ENCODE measurements at regions not wholly inside any gene's neighbourhood (a gene's known extent, or its start where the extent isn't known, plus 50 kb on each side); places are given as distances from the start of the nearest gene placed in this dataset.
"Not testable (repeated sequence)": the region's sequence is repeated elsewhere in the genome, so short reads cannot be mapped to it uniquely, and the experiment has no call there.

DNA sequence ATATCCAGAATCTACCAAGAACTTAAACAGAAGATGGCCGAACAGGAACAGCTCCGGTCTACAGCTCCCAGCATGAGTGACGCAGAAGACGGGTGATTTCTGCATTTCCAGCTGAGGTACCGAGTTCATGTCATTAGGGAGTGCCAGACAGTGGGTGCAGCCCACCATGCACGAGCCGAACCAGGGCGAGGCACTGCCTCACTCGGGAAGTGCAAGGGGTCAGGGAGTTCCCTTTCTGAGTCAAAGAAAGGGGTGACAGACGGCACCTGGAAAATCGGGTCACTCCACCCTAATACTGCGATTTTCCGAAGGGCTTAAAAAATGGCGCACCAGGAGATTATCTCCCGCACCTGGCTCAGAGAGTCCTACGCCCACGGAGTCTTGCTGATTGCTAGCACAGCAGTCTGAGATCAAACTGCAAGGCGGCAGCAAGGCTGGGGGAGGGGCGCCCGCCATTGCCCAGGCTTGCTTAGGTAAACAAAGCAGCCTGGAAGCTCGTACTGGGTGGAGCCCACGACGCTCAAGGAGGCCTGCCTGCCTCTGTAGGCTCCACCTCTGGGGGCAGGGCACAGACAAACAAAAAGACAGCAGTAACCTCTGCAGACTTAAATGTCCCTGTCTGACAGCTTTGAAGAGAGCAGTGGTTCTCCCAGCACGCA lies 267.4 kb downstream of the HINT1 start:
- WGBS, 2 donors = 74 to 76% methylated on average over 24 of the region's 24 CpGs
- H3K27me3 ChIP-seq (ENCODE audit: control insufficient read depth in 1 of 2, insufficient read depth in 2 of 2, low read length in 2 of 2); H3K4me3 ChIP-seq (ENCODE audit: low read depth in 1 of 2, low read length in 2 of 2); H3K4me1 ChIP-seq (ENCODE audit: control insufficient read depth in 2 of 2, insufficient read depth in 2 of 2, low read length in 1 of 2); H3K36me3 ChIP-seq (ENCODE audit: control insufficient read depth in 2 of 2, insufficient read depth in 2 of 2, low read length in 1 of 2); H3K9me3 ChIP-seq (ENCODE audit: control insufficient read depth in 2 of 2, insufficient read depth in 1 of 2, low read depth in 1 of 2, low read length in 1 of 2); H3K27ac ChIP-seq (ENCODE audit: low read depth in 2 of 2, low read length in 1 of 2): not testable (repeated sequence)

GRCh38 chr5:130897181-130897536 lies 267.9 kb downstream of the HINT1 start:
- H3K27ac ChIP-seq (ENCODE audit: low read depth in 2 of 2, low read length in 1 of 2); H3K4me1 ChIP-seq (ENCODE audit: control insufficient read depth in 2 of 2, insufficient read depth in 2 of 2, low read length in 1 of 2); H3K9me3 ChIP-seq (ENCODE audit: control insufficient read depth in 2 of 2, insufficient read depth in 1 of 2, low read depth in 1 of 2, low read length in 1 of 2); H3K36me3 ChIP-seq (ENCODE audit: control insufficient read depth in 2 of 2, insufficient read depth in 2 of 2, low read length in 1 of 2); H3K27me3 ChIP-seq (ENCODE audit: control insufficient read depth in 1 of 2, insufficient read depth in 2 of 2, low read length in 2 of 2); H3K4me3 ChIP-seq (ENCODE audit: low read depth in 1 of 2, low read length in 2 of 2): not testable (repeated sequence)
- WGBS, 2 donors = 71 to 81% methylated on average over 2 of the region's 2 CpGs

DNA sequence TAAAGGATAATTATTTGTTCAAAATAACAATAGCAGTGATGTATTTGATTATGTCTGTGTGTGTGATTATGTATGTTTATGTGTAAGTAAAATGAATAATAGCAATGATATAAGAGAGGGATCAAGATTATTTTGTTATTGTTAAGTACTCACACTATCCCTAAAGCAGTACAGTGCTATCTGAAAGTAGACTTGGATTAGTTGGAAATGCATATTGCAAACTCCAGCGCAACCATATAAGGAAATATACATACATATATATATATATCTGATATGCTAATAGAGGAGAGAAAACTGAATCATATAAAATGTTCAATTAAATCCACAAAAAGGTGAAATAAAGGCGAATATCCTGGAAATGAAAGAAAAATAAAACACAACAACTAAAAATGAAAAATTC lies 268.4 kb downstream of the HINT1 start:
- Histone ChIP-seq H3K4me3 (ENCODE audit: low read depth in 1 of 2, low read length in 2 of 2) (no peak overlapping the region), H3K27me3 (ENCODE audit: control insufficient read depth in 1 of 2, insufficient read depth in 2 of 2, low read length in 2 of 2) (no peaks in the 10 kb centered on the region), H3K9me3 (ENCODE audit: control insufficient read depth in 2 of 2, insufficient read depth in 1 of 2, low read depth in 1 of 2, low read length in 1 of 2) (no peaks in the 10 kb centered on the region), H3K27ac (ENCODE audit: low read depth in 2 of 2, low read length in 1 of 2) (no peak overlapping the region), H3K36me3 (ENCODE audit: control insufficient read depth in 2 of 2, insufficient read depth in 2 of 2, low read length in 1 of 2) (no peaks in the 10 kb centered on the region), H3K4me1 (ENCODE audit: control insufficient read depth in 2 of 2, insufficient read depth in 2 of 2, low read length in 1 of 2) (no peaks in the 10 kb centered on the region)
- WGBS, 2 donors = 90 to 91% methylated on average over 2 of the region's 2 CpGs

DNA sequence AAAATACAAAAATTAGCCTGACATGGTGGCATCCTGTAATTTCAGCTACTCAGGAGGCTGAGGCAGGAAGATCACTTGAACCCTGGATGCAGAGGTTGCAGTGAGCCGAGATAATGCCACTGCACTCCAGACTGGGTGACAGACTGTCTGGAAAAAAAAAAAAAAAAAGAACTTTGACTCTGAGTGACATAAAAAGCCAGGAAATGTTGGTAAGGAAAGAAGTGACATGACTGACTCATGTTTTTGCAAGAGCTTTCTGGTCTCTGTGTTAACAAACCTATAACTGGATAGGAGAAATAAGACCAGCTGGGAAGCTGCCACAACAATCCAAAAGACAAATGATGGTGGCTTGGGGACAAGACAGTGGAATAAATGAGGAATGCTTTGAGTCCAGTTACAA lies 272.1 kb downstream of the HINT1 start:
- Histone ChIP-seq H3K36me3 (ENCODE audit: control insufficient read depth in 2 of 2, insufficient read depth in 2 of 2, low read length in 1 of 2) (no peaks in the 10 kb centered on the region), H3K27ac (ENCODE audit: low read depth in 2 of 2, low read length in 1 of 2) (no peak overlapping the region), H3K9me3 (ENCODE audit: control insufficient read depth in 2 of 2, insufficient read depth in 1 of 2, low read depth in 1 of 2, low read length in 1 of 2) (no peaks in the 10 kb centered on the region), H3K27me3 (ENCODE audit: control insufficient read depth in 1 of 2, insufficient read depth in 2 of 2, low read length in 2 of 2) (no peaks in the 10 kb centered on the region), H3K4me3 (ENCODE audit: low read depth in 1 of 2, low read length in 2 of 2) (no peak overlapping the region), H3K4me1 (ENCODE audit: control insufficient read depth in 2 of 2, insufficient read depth in 2 of 2, low read length in 1 of 2) (no peaks in the 10 kb centered on the region)
- WGBS, 2 donors = 66 to 68% methylated on average over 1 of the region's 1 CpG

DNA sequence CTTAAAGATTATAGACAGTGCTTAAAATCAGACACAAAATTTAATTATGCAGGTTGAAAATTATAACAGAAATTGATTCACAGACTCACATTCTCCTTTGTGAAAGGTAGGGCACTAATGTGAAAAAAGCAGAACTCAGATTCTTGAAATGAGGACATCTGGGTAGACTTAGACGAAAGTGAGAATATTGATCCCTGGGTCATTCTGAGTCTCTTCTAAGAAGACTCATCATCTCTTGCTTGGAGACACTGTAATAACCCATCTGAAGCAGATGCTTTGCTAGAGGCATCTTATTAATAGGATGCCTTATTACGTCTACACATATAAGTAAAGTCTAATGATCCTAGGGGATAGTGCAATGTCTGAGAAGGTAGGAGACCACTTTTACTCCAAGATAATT lies 274.4 kb downstream of the HINT1 start:
- Histone ChIP-seq H3K9me3 (ENCODE audit: control insufficient read depth in 2 of 2, insufficient read depth in 1 of 2, low read depth in 1 of 2, low read length in 1 of 2) (no peaks in the 10 kb centered on the region), H3K4me1 (ENCODE audit: control insufficient read depth in 2 of 2, insufficient read depth in 2 of 2, low read length in 1 of 2) (no peaks in the 10 kb centered on the region), H3K36me3 (ENCODE audit: control insufficient read depth in 2 of 2, insufficient read depth in 2 of 2, low read length in 1 of 2) (no peaks in the 10 kb centered on the region), H3K4me3 (ENCODE audit: low read depth in 1 of 2, low read length in 2 of 2) (no peak overlapping the region), H3K27me3 (ENCODE audit: control insufficient read depth in 1 of 2, insufficient read depth in 2 of 2, low read length in 2 of 2) (no peaks in the 10 kb centered on the region), H3K27ac (ENCODE audit: low read depth in 2 of 2, low read length in 1 of 2) (no peak overlapping the region)
- 91 to 93% methylated on average over 2 of the region's 2 CpGs for WGBS, 2 donors

DNA sequence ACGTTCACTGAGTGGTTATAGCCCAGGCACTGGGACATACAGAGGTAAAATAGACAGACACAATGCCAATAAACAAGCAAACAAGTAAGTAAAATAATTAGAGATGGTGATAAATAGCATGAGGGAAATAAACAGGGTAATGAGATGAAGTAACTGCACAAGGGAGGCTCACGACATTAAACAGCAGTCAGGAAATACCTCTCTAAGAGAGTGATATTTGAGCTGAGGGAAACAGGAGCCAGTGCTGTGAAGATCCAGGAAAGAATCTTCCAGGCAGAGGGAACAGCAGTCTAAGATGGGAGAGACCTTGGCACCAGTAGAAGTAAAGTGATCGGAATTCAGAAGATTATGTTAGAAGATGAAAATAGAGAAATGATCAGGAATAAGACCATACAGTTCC lies 279.4 kb downstream of the HINT1 start:
- Histone ChIP-seq H3K27ac (ENCODE audit: low read depth in 2 of 2, low read length in 1 of 2) (no peak overlapping the region), H3K4me3 (ENCODE audit: low read depth in 1 of 2, low read length in 2 of 2) (no peak overlapping the region), H3K27me3 (ENCODE audit: control insufficient read depth in 1 of 2, insufficient read depth in 2 of 2, low read length in 2 of 2) (no peaks in the 10 kb centered on the region), H3K9me3 (ENCODE audit: control insufficient read depth in 2 of 2, insufficient read depth in 1 of 2, low read depth in 1 of 2, low read length in 1 of 2) (no peaks in the 10 kb centered on the region), H3K36me3 (ENCODE audit: control insufficient read depth in 2 of 2, insufficient read depth in 2 of 2, low read length in 1 of 2) (no peaks in the 10 kb centered on the region), H3K4me1 (ENCODE audit: control insufficient read depth in 2 of 2, insufficient read depth in 2 of 2, low read length in 1 of 2) (no peaks in the 10 kb centered on the region)
- WGBS, 2 donors = 34 to 48% methylated on average over 3 of the region's 3 CpGs

GRCh38 chr5:130885027-130885426 lies 280.0 kb downstream of the HINT1 start:
- H3K4me3 ChIP-seq (ENCODE audit: low read depth in 1 of 2, low read length in 2 of 2) = no peak overlapping the region
- WGBS, 2 donors = 43 to 61% methylated on average over 3 of the region's 3 CpGs
- H3K9me3 ChIP-seq (ENCODE audit: control insufficient read depth in 2 of 2, insufficient read depth in 1 of 2, low read depth in 1 of 2, low read length in 1 of 2) = no peaks in the 10 kb centered on the region
- no peaks in the 10 kb centered on the region for H3K36me3 ChIP-seq (ENCODE audit: control insufficient read depth in 2 of 2, insufficient read depth in 2 of 2, low read length in 1 of 2)
- H3K27ac ChIP-seq (ENCODE audit: low read depth in 2 of 2, low read length in 1 of 2) = no peak overlapping the region
- H3K4me1 ChIP-seq (ENCODE audit: control insufficient read depth in 2 of 2, insufficient read depth in 2 of 2, low read length in 1 of 2) = no peaks in the 10 kb centered on the region
- H3K27me3 ChIP-seq (ENCODE audit: control insufficient read depth in 1 of 2, insufficient read depth in 2 of 2, low read length in 2 of 2) = no peaks in the 10 kb centered on the region

- Histone ChIP-seq H3K36me3 (ENCODE audit: control insufficient read depth in 2 of 2, insufficient read depth in 2 of 2, low read length in 1 of 2) (no peaks in the 10 kb centered on the region), H3K27ac (ENCODE audit: low read depth in 2 of 2, low read length in 1 of 2) (no peak overlapping the region), H3K4me1 (ENCODE audit: control insufficient read depth in 2 of 2, insufficient read depth in 2 of 2, low read length in 1 of 2) (no peaks in the 10 kb centered on the region), H3K4me3 (ENCODE audit: low read depth in 1 of 2, low read length in 2 of 2) (no peak overlapping the region), H3K27me3 (ENCODE audit: control insufficient read depth in 1 of 2, insufficient read depth in 2 of 2, low read length in 2 of 2) (no peaks in the 10 kb centered on the region), H3K9me3 (ENCODE audit: control insufficient read depth in 2 of 2, insufficient read depth in 1 of 2, low read depth in 1 of 2, low read length in 1 of 2) (no peaks in the 10 kb centered on the region)
- WGBS, 2 donors = 57 to 77% methylated on average over 2 of the region's 2 CpGs
These were observed 281.0 kb downstream of the HINT1 start for GRCh38 chr5:130884023-130884422.

DNA sequence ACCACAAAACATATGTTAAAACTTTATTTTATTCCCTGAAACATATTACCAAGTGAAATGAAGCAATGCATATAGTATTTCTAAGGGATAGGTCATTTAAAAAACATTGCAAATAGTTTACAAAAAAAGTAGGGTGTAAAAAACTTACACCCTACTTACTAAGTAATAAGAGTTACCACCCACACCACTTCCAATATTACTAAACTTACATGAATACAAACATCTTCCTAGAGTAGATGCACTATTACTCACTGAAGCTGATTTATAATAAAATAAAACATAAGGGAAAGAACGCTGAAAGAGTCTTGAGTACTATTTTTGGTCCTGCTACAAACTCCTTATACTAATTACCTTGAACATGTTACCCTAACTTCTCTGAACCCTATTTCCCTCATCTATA lies 289.4 kb downstream of the HINT1 start:
- WGBS, 2 donors = 59 to 71% methylated on average over 1 of the region's 1 CpG
- no peaks in the 10 kb centered on the region for H3K4me1 ChIP-seq (ENCODE audit: control insufficient read depth in 2 of 2, insufficient read depth in 2 of 2, low read length in 1 of 2)
- H3K27ac ChIP-seq (ENCODE audit: low read depth in 2 of 2, low read length in 1 of 2) = no peak overlapping the region
- H3K9me3 ChIP-seq (ENCODE audit: control insufficient read depth in 2 of 2, insufficient read depth in 1 of 2, low read depth in 1 of 2, low read length in 1 of 2) = no peaks in the 10 kb centered on the region
- no peaks in the 10 kb centered on the region for H3K36me3 ChIP-seq (ENCODE audit: control insufficient read depth in 2 of 2, insufficient read depth in 2 of 2, low read length in 1 of 2)
- no peaks in the 10 kb centered on the region for H3K27me3 ChIP-seq (ENCODE audit: control insufficient read depth in 1 of 2, insufficient read depth in 2 of 2, low read length in 2 of 2)
- H3K4me3 ChIP-seq (ENCODE audit: low read depth in 1 of 2, low read length in 2 of 2) = no peak overlapping the region

DNA sequence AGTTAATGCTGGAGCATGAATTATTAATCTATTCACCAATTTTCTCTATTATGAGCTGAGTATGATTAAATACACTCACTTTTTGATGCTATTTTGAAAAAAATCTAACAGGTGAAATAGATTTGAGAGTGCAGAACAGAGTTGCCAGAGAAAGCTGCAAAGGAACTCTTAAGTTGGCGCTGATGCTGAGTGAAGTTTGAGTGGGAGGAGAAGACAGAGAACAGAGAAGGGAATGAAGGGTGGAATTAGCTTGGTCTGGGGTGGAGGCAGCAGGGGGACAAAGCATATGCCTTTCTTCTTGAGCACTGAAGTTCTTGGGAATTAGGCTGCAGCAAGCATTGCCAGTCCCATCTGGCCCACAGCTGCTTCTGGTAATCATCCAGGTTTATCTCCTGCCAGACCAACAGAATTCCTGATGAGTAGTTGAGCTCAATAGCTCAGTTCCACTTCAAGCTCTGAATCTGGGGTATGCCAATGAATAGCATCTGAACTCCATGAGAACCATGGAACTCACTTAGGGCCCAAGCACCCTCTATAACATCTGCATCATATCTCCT lies 290.1 kb downstream of the HINT1 start:
- Histone ChIP-seq H3K4me1 (ENCODE audit: control insufficient read depth in 2 of 2, insufficient read depth in 2 of 2, low read length in 1 of 2) (no peaks in the 10 kb centered on the region), H3K36me3 (ENCODE audit: control insufficient read depth in 2 of 2, insufficient read depth in 2 of 2, low read length in 1 of 2) (no peaks in the 10 kb centered on the region), H3K27ac (ENCODE audit: low read depth in 2 of 2, low read length in 1 of 2) (no peak overlapping the region), H3K9me3 (ENCODE audit: control insufficient read depth in 2 of 2, insufficient read depth in 1 of 2, low read depth in 1 of 2, low read length in 1 of 2) (no peaks in the 10 kb centered on the region), H3K4me3 (ENCODE audit: low read depth in 1 of 2, low read length in 2 of 2) (no peak overlapping the region), H3K27me3 (ENCODE audit: control insufficient read depth in 1 of 2, insufficient read depth in 2 of 2, low read length in 2 of 2) (no peaks in the 10 kb centered on the region)
- 77 to 79% methylated on average over 1 of the region's 1 CpG for WGBS, 2 donors
